GM23338 (cell line): ENCODE measurements at regions not wholly inside any gene's neighbourhood (a gene's known extent, or its start where the extent isn't known, plus 50 kb on each side); places are given as distances from the start of the nearest gene placed in this dataset.

Experiments used
- ATAC-seq: fragments of 200-7000 bp; cut with Tn5 transposase; 3 replicates; pipeline ENCODE4 v1.9.1; 2020
- DNase-seq: peaks from one replicate; pipeline ENCODE4 v3.0.0-alpha.2; 2015; ENCODE audit warnings: low spot score
- H2AFZ ChIP-seq: fragments of 200-600 bp; sonication (generic); 2 replicates; pipeline ENCODE4 v1.8.0; 2016; ENCODE audit warnings: antibody characterized with exemption, mild to moderate bottlenecking, moderate library complexity
- H3F3A ChIP-seq: fragments of 200-600 bp; sonication (generic); replicated peaks from 2 replicates; pipeline ENCODE4 v1.8.0; 2017; ENCODE audit warnings: antibody characterized with exemption, mixed run types, low read depth
- H3K27ac ChIP-seq: fragments of 200-600 bp; sonication (generic); 2 replicates; pipeline ENCODE4 v1.6.1; 2016; ENCODE audit warnings: low read depth
- H3K27me3 ChIP-seq: fragments of 200-600 bp; sonication (generic); 2 replicates; pipeline ENCODE4 v1.8.0; 2016; ENCODE audit warnings: mild to moderate bottlenecking, mixed run types, moderate library complexity; ENCODE audit not compliant: insufficient read depth
- H3K36me3 ChIP-seq: fragments of 200-600 bp; sonication (generic); 2 replicates; pipeline ENCODE4 v1.8.0; 2016; ENCODE audit warnings: mild to moderate bottlenecking; ENCODE audit not compliant: insufficient read depth
- H3K4me1 ChIP-seq: fragments of 200-600 bp; sonication (generic); 2 replicates; pipeline ENCODE4 v1.8.0; 2016; ENCODE audit warnings: mild to moderate bottlenecking, moderate library complexity; ENCODE audit not compliant: insufficient read depth
- H3K4me2 ChIP-seq: fragments of 200-600 bp; sonication (generic); 2 replicates; pipeline ENCODE4 v1.7.1; 2017; ENCODE audit warnings: mixed run types
- H3K4me3 ChIP-seq: fragments of 200-600 bp; sonication (generic); 2 replicates; pipeline ENCODE4 v1.6.1; 2016; ENCODE audit warnings: mixed run types
- H3K79me2 ChIP-seq: fragments of 200-600 bp; sonication (generic); replicated peaks from 2 replicates; pipeline ENCODE4 v1.8.0; 2017; ENCODE audit warnings: mild to moderate bottlenecking; ENCODE audit not compliant: insufficient read depth
- H3K9me2 ChIP-seq: fragments of 200-600 bp; sonication (generic); 2 replicates; pipeline ENCODE4 v1.8.0; 2017; ENCODE audit not compliant: insufficient read depth
- H4K20me1 ChIP-seq: fragments of 200-600 bp; sonication (generic); replicated peaks from 2 replicates; pipeline ENCODE4 v1.8.0; 2017; ENCODE audit warnings: mild to moderate bottlenecking; ENCODE audit not compliant: insufficient read depth
- H3K27ac Mint-ChIP-seq: 2 replicates; pipeline ENCODE4 v1.8.0; 2020; ENCODE audit warnings: inconsistent platforms, mild to moderate bottlenecking, moderate library complexity, mixed read lengths
- H3K27me3 Mint-ChIP-seq: 3 replicates; pipeline ENCODE4 v1.8.0; 2022; ENCODE audit warnings: low read depth, mild to moderate bottlenecking, moderate library complexity, mixed read lengths, inconsistent platforms; ENCODE audit not compliant: insufficient read depth, poor library complexity
- H3K36me3 Mint-ChIP-seq: 3 replicates; pipeline ENCODE4 v1.8.0; 2021; ENCODE audit warnings: low read depth, mild to moderate bottlenecking, inconsistent platforms, moderate library complexity, mixed read lengths
- H3K4me1 Mint-ChIP-seq: 3 replicates; pipeline ENCODE4 v1.8.0; 2020; ENCODE audit warnings: mild to moderate bottlenecking, inconsistent platforms, mixed read lengths
- H3K4me3 Mint-ChIP-seq: 3 replicates; pipeline ENCODE4 v1.8.0; 2021; ENCODE audit warnings: moderate library complexity, mild to moderate bottlenecking, inconsistent platforms, mixed read lengths
- H3K9me3 Mint-ChIP-seq: 3 replicates; pipeline ENCODE4 v1.8.0; 2020; ENCODE audit warnings: moderate library complexity, mild to moderate bottlenecking, inconsistent platforms, mixed read lengths
- EZH2 ChIP-seq: fragments of 200-600 bp; sonication (generic); IDR thresholded peaks from one replicate; pipeline ENCODE4 v1.8.0; 2017; ENCODE audit warnings: antibody characterized with exemption, mild to moderate bottlenecking, low read depth; ENCODE audit not compliant: unreplicated experiment
- EZH2phosphoT487 ChIP-seq: fragments of 200-600 bp; sonication (generic); IDR thresholded peaks from one replicate; pipeline ENCODE4 v1.8.1; 2018; ENCODE audit warnings: antibody characterized with exemption; ENCODE audit not compliant: unreplicated experiment
- JUNB ChIP-seq: IDR thresholded peaks from one replicate; pipeline ENCODE4 v1.6.1; 2016; ENCODE audit warnings: antibody characterized with exemption; ENCODE audit not compliant: unreplicated experiment
- NANOG ChIP-seq: IDR thresholded peaks from 2 replicates; pipeline ENCODE4 v1.6.1; 2016; ENCODE audit warnings: antibody characterized with exemption, borderline replicate concordance
- POLR2AphosphoS5 ChIP-seq: IDR thresholded peaks from 2 replicates; pipeline ENCODE4 v1.6.1; 2016; ENCODE audit warnings: antibody characterized with exemption, low read depth
- STAT1 ChIP-seq: IDR thresholded peaks from one replicate; pipeline ENCODE4 v1.6.1; 2016; ENCODE audit warnings: antibody characterized with exemption; ENCODE audit not compliant: unreplicated experiment
- ZNF331 ChIP-seq: fragments of 250-450 bp; sonication (Bioruptor Pico); IDR thresholded peaks from 2 replicates; pipeline ENCODE4 v1.5.0; 2020; ENCODE audit warnings: low read depth, mild to moderate bottlenecking, moderate library complexity
- TF ChIP-seq, protein P1 (sequence below): IDR thresholded peaks from 2 replicates; pipeline ENCODE4 v1.6.1; 2016; ENCODE audit warnings: antibody characterized with exemption
- TF ChIP-seq, protein P2 (sequence below): fragments of 250-450 bp; sonication (Bioruptor Pico); IDR thresholded peaks from 2 replicates; pipeline ENCODE4 v1.5.0; 2020; ENCODE audit warnings: mild to moderate bottlenecking, moderate library complexity
- TF ChIP-seq, protein P3 (sequence below): IDR thresholded peaks from one replicate; pipeline ENCODE4 v1.6.1; 2018; ENCODE audit warnings: antibody characterized with exemption; ENCODE audit not compliant: unreplicated experiment

GRCh38 chr4:32917586-32917985, 2197.4 kb downstream of the PCDH7 start (continued):
- TF ChIP-seq POLR2AphosphoS5 = no peak
- TF ChIP-seq, protein P1, sequence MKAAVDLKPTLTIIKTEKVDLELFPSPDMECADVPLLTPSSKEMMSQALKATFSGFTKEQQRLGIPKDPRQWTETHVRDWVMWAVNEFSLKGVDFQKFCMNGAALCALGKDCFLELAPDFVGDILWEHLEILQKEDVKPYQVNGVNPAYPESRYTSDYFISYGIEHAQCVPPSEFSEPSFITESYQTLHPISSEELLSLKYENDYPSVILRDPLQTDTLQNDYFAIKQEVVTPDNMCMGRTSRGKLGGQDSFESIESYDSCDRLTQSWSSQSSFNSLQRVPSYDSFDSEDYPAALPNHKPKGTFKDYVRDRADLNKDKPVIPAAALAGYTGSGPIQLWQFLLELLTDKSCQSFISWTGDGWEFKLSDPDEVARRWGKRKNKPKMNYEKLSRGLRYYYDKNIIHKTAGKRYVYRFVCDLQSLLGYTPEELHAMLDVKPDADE = no peak
- no peak for TF ChIP-seq EZH2
- no peak for TF ChIP-seq EZH2phosphoT487
- no peak for TF ChIP-seq JUNB

- Histone ChIP-seq H3F3A (no peaks in the 10 kb centered on the region), H3K36me3 (no peaks in the 10 kb centered on the region), H3K4me2 (0 out of 2 replicates have a peak overlapping the region, but pooled peaks have one; percentile 6), H3K79me2 (no peaks in the 10 kb centered on the region), H3K27ac (no peak overlapping the region), H2AFZ (peak overlapping the region; percentile 6; the same call in 1 of the 2 replicates), H3K9me2 (no peaks in the 10 kb centered on the region; the same call in 1 of the 2 replicates), H3K4me1 (peaks cover 15% of the 10 kb centered on the region; the same call in 1 of the 2 replicates), H4K20me1 (no peaks in the 10 kb centered on the region), H3K4me3 (no peak overlapping the region), H3K27me3 (no peaks in the 10 kb centered on the region)
- Mint-ChIP-seq H3K4me3 (no peak overlapping the region), H3K9me3 (no peaks in the 10 kb centered on the region), H3K27ac (peak overlapping the region; percentile 43; the same call in 1 of the 2 replicates), H3K36me3 (no peaks in the 10 kb centered on the region), H3K27me3 (no peaks in the 10 kb centered on the region), H3K4me1 (peaks cover 13% of the 10 kb centered on the region)
- no peak for ATAC-seq
- no peak for DNase-seq
- TF ChIP-seq, protein P2, sequence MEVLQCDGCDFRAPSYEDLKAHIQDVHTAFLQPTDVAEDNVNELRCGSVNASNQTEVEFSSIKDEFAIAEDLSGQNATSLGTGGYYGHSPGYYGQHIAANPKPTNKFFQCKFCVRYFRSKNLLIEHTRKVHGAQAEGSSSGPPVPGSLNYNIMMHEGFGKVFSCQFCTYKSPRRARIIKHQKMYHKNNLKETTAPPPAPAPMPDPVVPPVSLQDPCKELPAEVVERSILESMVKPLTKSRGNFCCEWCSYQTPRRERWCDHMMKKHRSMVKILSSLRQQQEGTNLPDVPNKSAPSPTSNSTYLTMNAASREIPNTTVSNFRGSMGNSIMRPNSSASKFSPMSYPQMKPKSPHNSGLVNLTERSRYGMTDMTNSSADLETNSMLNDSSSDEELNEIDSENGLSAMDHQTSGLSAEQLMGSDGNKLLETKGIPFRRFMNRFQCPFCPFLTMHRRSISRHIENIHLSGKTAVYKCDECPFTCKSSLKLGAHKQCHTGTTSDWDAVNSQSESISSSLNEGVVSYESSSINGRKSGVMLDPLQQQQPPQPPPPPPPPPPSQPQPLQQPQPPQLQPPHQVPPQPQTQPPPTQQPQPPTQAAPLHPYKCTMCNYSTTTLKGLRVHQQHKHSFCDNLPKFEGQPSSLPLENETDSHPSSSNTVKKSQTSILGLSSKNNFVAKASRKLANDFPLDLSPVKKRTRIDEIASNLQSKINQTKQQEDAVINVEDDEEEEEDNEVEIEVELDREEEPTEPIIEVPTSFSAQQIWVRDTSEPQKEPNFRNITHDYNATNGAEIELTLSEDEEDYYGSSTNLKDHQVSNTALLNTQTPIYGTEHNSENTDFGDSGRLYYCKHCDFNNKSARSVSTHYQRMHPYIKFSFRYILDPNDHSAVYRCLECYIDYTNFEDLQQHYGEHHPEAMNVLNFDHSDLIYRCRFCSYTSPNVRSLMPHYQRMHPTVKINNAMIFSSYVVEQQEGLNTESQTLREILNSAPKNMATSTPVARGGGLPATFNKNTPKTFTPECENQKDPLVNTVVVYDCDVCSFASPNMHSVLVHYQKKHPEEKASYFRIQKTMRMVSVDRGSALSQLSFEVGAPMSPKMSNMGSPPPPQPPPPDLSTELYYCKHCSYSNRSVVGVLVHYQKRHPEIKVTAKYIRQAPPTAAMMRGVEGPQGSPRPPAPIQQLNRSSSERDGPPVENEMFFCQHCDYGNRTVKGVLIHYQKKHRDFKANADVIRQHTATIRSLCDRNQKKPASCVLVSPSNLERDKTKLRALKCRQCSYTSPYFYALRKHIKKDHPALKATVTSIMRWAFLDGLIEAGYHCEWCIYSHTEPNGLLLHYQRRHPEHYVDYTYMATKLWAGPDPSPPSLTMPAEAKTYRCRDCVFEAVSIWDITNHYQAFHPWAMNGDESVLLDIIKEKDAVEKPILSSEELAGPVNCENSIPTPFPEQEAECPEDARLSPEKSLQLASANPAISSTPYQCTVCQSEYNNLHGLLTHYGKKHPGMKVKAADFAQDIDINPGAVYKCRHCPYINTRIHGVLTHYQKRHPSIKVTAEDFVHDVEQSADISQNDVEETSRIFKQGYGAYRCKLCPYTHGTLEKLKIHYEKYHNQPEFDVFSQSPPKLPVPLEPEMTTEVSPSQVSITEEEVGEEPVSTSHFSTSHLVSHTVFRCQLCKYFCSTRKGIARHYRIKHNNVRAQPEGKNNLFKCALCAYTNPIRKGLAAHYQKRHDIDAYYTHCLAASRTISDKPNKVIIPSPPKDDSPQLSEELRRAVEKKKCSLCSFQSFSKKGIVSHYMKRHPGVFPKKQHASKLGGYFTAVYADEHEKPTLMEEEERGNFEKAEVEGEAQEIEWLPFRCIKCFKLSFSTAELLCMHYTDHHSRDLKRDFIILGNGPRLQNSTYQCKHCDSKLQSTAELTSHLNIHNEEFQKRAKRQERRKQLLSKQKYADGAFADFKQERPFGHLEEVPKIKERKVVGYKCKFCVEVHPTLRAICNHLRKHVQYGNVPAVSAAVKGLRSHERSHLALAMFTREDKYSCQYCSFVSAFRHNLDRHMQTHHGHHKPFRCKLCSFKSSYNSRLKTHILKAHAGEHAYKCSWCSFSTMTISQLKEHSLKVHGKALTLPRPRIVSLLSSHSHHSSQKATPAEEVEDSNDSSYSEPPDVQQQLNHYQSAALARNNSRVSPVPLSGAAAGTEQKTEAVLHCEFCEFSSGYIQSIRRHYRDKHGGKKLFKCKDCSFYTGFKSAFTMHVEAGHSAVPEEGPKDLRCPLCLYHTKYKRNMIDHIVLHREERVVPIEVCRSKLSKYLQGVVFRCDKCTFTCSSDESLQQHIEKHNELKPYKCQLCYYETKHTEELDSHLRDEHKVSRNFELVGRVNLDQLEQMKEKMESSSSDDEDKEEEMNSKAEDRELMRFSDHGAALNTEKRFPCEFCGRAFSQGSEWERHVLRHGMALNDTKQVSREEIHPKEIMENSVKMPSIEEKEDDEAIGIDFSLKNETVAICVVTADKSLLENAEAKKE (CRISPR knock-in tag) = no peak
- TF ChIP-seq ZNF331 (no peak), JUNB (no peak), NANOG (no peak), STAT1 (no peak), EZH2phosphoT487 (no peak), POLR2AphosphoS5 (no peak)
- TF ChIP-seq, protein P1 = no peak
- TF ChIP-seq, protein P3, sequence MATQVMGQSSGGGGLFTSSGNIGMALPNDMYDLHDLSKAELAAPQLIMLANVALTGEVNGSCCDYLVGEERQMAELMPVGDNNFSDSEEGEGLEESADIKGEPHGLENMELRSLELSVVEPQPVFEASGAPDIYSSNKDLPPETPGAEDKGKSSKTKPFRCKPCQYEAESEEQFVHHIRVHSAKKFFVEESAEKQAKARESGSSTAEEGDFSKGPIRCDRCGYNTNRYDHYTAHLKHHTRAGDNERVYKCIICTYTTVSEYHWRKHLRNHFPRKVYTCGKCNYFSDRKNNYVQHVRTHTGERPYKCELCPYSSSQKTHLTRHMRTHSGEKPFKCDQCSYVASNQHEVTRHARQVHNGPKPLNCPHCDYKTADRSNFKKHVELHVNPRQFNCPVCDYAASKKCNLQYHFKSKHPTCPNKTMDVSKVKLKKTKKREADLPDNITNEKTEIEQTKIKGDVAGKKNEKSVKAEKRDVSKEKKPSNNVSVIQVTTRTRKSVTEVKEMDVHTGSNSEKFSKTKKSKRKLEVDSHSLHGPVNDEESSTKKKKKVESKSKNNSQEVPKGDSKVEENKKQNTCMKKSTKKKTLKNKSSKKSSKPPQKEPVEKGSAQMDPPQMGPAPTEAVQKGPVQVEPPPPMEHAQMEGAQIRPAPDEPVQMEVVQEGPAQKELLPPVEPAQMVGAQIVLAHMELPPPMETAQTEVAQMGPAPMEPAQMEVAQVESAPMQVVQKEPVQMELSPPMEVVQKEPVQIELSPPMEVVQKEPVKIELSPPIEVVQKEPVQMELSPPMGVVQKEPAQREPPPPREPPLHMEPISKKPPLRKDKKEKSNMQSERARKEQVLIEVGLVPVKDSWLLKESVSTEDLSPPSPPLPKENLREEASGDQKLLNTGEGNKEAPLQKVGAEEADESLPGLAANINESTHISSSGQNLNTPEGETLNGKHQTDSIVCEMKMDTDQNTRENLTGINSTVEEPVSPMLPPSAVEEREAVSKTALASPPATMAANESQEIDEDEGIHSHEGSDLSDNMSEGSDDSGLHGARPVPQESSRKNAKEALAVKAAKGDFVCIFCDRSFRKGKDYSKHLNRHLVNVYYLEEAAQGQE = no peak
Measured at GRCh38 chr4:32929796-32930699, 2209.9 kb downstream of the PCDH7 start.
